ENCODE measurements at regions not wholly inside any gene's neighbourhood (a gene's known extent, or its start where the extent isn't known, plus 50 kb on each side); places are given as distances from the start of the nearest gene placed in this dataset.

- no peak for TF ChIP-seq CTCF (IDR thresholded peaks at IDR 0.05)
- no peak for TF ChIP-seq POLR2A (IDR thresholded peaks at IDR 0.05)
Measured at GRCh38 chr13:99628442-99628841, 127.2 kb downstream of the TM9SF2 start.
